Activated CD4-positive, alpha-beta memory T cell treated with anti-CD3 and anti-CD28 coated beads for 36 hours (primary cell): ENCODE measurements at regions not wholly inside any gene's neighbourhood (a gene's known extent, or its start where the extent isn't known, plus 50 kb on each side); places are given as distances from the start of the nearest gene placed in this dataset.

Source experiments
- CTCF ChIA-PET: fragments of 350-600 bp; sonication (Branson Sonifier 250); formaldehyde crosslinking; loops from one replicate; lab custom pipeline; 2021; ENCODE audit warnings: antibody characterized with exemption, inconsistent platforms; lab: Charles Lee
- POLR2A ChIA-PET: fragments of 350-600 bp; sonication (Branson Sonifier 250); formaldehyde crosslinking; loops from one replicate; lab custom pipeline; 2021; ENCODE audit warnings: antibody characterized with exemption; lab: Charles Lee
- DNase-seq: peaks from one replicate; pipeline ENCODE4 v3.0.0-alpha.2; 2020
- H3K27ac Mint-ChIP-seq: one replicate; pipeline ENCODE4 v1.8.0; 2021; ENCODE audit warnings: mixed read lengths
- H3K27me3 Mint-ChIP-seq: one replicate; pipeline ENCODE4 v1.8.0; 2021; ENCODE audit warnings: mixed read lengths
- H3K36me3 Mint-ChIP-seq: one replicate; pipeline ENCODE4 v1.8.0; 2021; ENCODE audit warnings: mixed read lengths
- H3K4me1 Mint-ChIP-seq: one replicate; pipeline ENCODE4 v1.8.0; 2021; ENCODE audit warnings: low read depth, mixed read lengths
- H3K4me3 Mint-ChIP-seq: one replicate; pipeline ENCODE4 v1.8.0; 2021; ENCODE audit warnings: mild to moderate bottlenecking, mixed read lengths
- H3K9me3 Mint-ChIP-seq: one replicate; pipeline ENCODE4 v1.8.0; 2021; ENCODE audit warnings: mixed read lengths
- intact Hi-C: fragments of 100-400 bp; cut with micrococcal nuclease; formaldehyde crosslinking; loops from one replicate; pipeline ENCODE4 v1.15.1; 2023

GRCh38 chr22:48338793-48339705, 1488.6 kb downstream of the BRD1 start:
- Mint-ChIP-seq H3K4me1 (no peaks in the 10 kb centered on the region), H3K27me3 (peaks cover 6% of the 10 kb centered on the region), H3K9me3 (no peaks in the 10 kb centered on the region), H3K4me3 (no peak overlapping the region), H3K36me3 (no peaks in the 10 kb centered on the region), H3K27ac (no peak overlapping the region)
- ChIA-PET POLR2A (no interaction called here), CTCF (no interaction called here)
- DNase-seq: no peak
- intact Hi-C loops: no loop called here

- POLR2A ChIA-PET: no interaction called here
- H3K4me1 Mint-ChIP-seq: no peaks in the 10 kb centered on the region
- CTCF ChIA-PET: no interaction called here
Measured at GRCh38 chr22:48337957-48338792, 1489.5 kb downstream of the BRD1 start.

GRCh38 chr22:48336339-48337060, 1491.2 kb downstream of the BRD1 start:
- intact Hi-C loops: no loop called here
- CTCF ChIA-PET: no interaction called here
- H3K4me3 Mint-ChIP-seq: no peak overlapping the region
- no peak for DNase-seq
- peaks cover 6% of the 10 kb centered on the region for H3K27me3 Mint-ChIP-seq
- no peak overlapping the region for H3K27ac Mint-ChIP-seq
- H3K4me1 Mint-ChIP-seq: no peaks in the 10 kb centered on the region
- no peaks in the 10 kb centered on the region for H3K9me3 Mint-ChIP-seq
- POLR2A ChIA-PET: no interaction called here
- H3K36me3 Mint-ChIP-seq: no peaks in the 10 kb centered on the region

More at GRCh38 chr22:48337957-48338792, 1489.5 kb downstream of the BRD1 start:
- no peak overlapping the region for H3K27ac Mint-ChIP-seq
- H3K9me3 Mint-ChIP-seq: no peaks in the 10 kb centered on the region
- intact Hi-C loops: no loop called here
- no peak overlapping the region for H3K4me3 Mint-ChIP-seq
- no peaks in the 10 kb centered on the region for H3K36me3 Mint-ChIP-seq
- DNase-seq: no peak
- peaks cover 6% of the 10 kb centered on the region for H3K27me3 Mint-ChIP-seq

- no peaks in the 10 kb centered on the region for H3K9me3 Mint-ChIP-seq
- POLR2A ChIA-PET: no interaction called here
- no peak overlapping the region for H3K4me3 Mint-ChIP-seq
Measured at GRCh38 chr22:48335442-48336139, 1492.1 kb downstream of the BRD1 start.

GRCh38 chr22:48334971-48335370, 1492.7 kb downstream of the BRD1 start:
- Mint-ChIP-seq H3K27ac (no peak overlapping the region), H3K36me3 (no peaks in the 10 kb centered on the region), H3K4me1 (no peaks in the 10 kb centered on the region), H3K4me3 (no peak overlapping the region), H3K27me3 (peaks cover 6% of the 10 kb centered on the region), H3K9me3 (no peaks in the 10 kb centered on the region)
- no peak for DNase-seq
- intact Hi-C loops: no loop called here
- ChIA-PET CTCF (no interaction called here), POLR2A (no interaction called here)

More at GRCh38 chr22:48335442-48336139, 1492.1 kb downstream of the BRD1 start:
- intact Hi-C loops: no loop called here
- H3K4me1 Mint-ChIP-seq: no peaks in the 10 kb centered on the region
- no peaks in the 10 kb centered on the region for H3K36me3 Mint-ChIP-seq
- CTCF ChIA-PET: no interaction called here
- H3K27me3 Mint-ChIP-seq: peaks cover 6% of the 10 kb centered on the region
- no peak overlapping the region for H3K27ac Mint-ChIP-seq
- no peak for DNase-seq

- no peaks in the 10 kb centered on the region for H3K9me3 Mint-ChIP-seq
- H3K27me3 Mint-ChIP-seq: peaks cover 6% of the 10 kb centered on the region
- H3K36me3 Mint-ChIP-seq: no peaks in the 10 kb centered on the region
- no peaks in the 10 kb centered on the region for H3K4me1 Mint-ChIP-seq
- ChIA-PET POLR2A (no interaction called here), CTCF (no interaction called here)
- intact Hi-C loops: no loop called here
- H3K27ac Mint-ChIP-seq: no peak overlapping the region
- no peak for DNase-seq
- no peak overlapping the region for H3K4me3 Mint-ChIP-seq
Measured at GRCh38 chr22:48333816-48334735, 1493.6 kb downstream of the BRD1 start.

- CTCF ChIA-PET: no interaction called here
- H3K4me1 Mint-ChIP-seq: no peaks in the 10 kb centered on the region
Measured at GRCh38 chr22:48333323-48333763, 1494.3 kb downstream of the BRD1 start.

GRCh38 chr22:48332438-48333322, 1495.0 kb downstream of the BRD1 start:
- CTCF ChIA-PET: no interaction called here

More at GRCh38 chr22:48333323-48333763, 1494.3 kb downstream of the BRD1 start:
- intact Hi-C loops: no loop called here
- Mint-ChIP-seq H3K9me3 (no peaks in the 10 kb centered on the region), H3K36me3 (no peaks in the 10 kb centered on the region), H3K27me3 (peaks cover 6% of the 10 kb centered on the region), H3K27ac (no peak overlapping the region), H3K4me3 (no peak overlapping the region)
- POLR2A ChIA-PET: no interaction called here
- DNase-seq: no peak

GRCh38 chr22:48331691-48332220, 1495.9 kb downstream of the BRD1 start:
- Mint-ChIP-seq H3K4me3 (no peak overlapping the region), H3K36me3 (no peaks in the 10 kb centered on the region), H3K27me3 (peaks cover 2% of the 10 kb centered on the region), H3K27ac (no peak overlapping the region), H3K4me1 (no peaks in the 10 kb centered on the region), H3K9me3 (no peaks in the 10 kb centered on the region)
- ChIA-PET POLR2A (no interaction called here), CTCF (no interaction called here)
- DNase-seq: no peak
- intact Hi-C loops: no loop called here

More at GRCh38 chr22:48332438-48333322, 1495.0 kb downstream of the BRD1 start:
- H3K27ac Mint-ChIP-seq: no peak overlapping the region
- intact Hi-C loops: no loop called here
- H3K36me3 Mint-ChIP-seq: no peaks in the 10 kb centered on the region
- no peaks in the 10 kb centered on the region for H3K4me1 Mint-ChIP-seq
- POLR2A ChIA-PET: no interaction called here
- DNase-seq: no peak
- peaks cover 2% of the 10 kb centered on the region for H3K27me3 Mint-ChIP-seq
- no peak overlapping the region for H3K4me3 Mint-ChIP-seq
- no peaks in the 10 kb centered on the region for H3K9me3 Mint-ChIP-seq

- Mint-ChIP-seq H3K4me1 (no peaks in the 10 kb centered on the region), H3K4me3 (no peak overlapping the region), H3K9me3 (no peaks in the 10 kb centered on the region), H3K36me3 (no peaks in the 10 kb centered on the region), H3K27ac (no peak overlapping the region), H3K27me3 (peaks cover 2% of the 10 kb centered on the region)
- intact Hi-C loops: no loop called here
- DNase-seq: no peak
- CTCF ChIA-PET: no interaction called here
- POLR2A ChIA-PET: no interaction called here
Measured at GRCh38 chr22:48331266-48331665, 1496.4 kb downstream of the BRD1 start.
